ENCODE measurements at regions not wholly inside any gene's neighbourhood (a gene's known extent, or its start where the extent isn't known, plus 50 kb on each side); places are given as distances from the start of the nearest gene placed in this dataset.

DNA sequence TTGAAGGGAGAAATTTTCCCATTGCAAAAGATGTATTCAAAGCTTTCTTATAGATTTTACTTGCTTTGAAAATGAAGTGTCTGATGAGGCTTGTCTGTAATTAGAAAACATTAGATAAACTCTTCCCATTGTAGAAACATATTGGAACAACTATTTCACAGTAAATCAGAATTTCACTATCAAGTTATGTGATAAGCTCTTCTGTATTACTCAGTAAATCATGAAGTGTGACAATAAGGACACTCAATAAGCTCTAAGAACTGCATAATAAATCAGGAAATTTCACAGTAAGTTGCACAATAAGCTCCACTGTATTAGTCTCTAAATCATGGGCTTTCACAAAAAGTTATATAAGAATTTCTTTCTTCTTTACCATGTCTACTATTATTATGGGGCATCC, 1546.6 kb downstream of the SLITRK5 start:
- Histone ChIP-seq H3K9me3 (peaks cover 5 to 7% of the 10 kb centered on the region in 2 donors), H3K4me1 (no peaks in the 10 kb centered on the region), H3K27ac (no peak overlapping the region), H3K27me3 (no peaks in the 10 kb centered on the region), H3K4me3 (no peak overlapping the region), H3K36me3 (no peaks in the 10 kb centered on the region)
- TF ChIP-seq, protein P1, sequence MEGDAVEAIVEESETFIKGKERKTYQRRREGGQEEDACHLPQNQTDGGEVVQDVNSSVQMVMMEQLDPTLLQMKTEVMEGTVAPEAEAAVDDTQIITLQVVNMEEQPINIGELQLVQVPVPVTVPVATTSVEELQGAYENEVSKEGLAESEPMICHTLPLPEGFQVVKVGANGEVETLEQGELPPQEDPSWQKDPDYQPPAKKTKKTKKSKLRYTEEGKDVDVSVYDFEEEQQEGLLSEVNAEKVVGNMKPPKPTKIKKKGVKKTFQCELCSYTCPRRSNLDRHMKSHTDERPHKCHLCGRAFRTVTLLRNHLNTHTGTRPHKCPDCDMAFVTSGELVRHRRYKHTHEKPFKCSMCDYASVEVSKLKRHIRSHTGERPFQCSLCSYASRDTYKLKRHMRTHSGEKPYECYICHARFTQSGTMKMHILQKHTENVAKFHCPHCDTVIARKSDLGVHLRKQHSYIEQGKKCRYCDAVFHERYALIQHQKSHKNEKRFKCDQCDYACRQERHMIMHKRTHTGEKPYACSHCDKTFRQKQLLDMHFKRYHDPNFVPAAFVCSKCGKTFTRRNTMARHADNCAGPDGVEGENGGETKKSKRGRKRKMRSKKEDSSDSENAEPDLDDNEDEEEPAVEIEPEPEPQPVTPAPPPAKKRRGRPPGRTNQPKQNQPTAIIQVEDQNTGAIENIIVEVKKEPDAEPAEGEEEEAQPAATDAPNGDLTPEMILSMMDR (IDR thresholded peaks at IDR 0.05) = no peak
- no peak for DNase-seq (ENCODE audit: low spot score)

DNA sequence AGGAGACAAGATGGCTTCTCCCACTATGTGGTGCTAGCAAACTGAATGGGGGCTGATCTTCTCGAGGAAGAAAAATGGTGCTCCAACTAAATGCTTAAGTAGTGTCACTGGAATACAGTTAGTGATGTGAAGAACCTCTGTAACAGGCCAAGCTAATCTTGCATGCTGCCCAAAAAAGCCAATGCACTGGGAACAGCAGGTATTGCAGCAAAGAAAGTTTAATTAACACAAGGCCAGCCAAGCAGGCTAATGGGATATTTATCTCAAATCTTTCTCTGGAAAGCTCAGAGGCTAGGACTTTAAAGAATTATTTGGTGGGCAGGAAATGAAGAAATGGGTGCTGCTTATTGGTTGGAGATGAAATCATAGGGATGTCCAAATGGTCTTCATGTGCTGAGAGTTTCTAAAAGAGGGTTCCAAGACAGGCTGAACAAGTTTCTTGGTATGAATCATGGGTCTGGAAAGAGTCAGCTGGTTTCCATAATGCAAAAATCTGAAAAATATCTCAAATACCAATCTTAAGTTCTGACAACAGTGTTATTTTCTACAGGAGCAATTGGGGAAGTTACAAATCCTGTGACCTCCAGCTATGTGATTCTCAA, 1550.5 kb downstream of the SLITRK5 start:
- DNase-seq (ENCODE audit: low spot score) = no peak
- Histone ChIP-seq H3K9me3 (peaks cover 5 to 7% of the 10 kb centered on the region in 2 donors), H3K4me1 (no peaks in the 10 kb centered on the region), H3K27me3 (no peaks in the 10 kb centered on the region), H3K4me3 (no peak overlapping the region), H3K27ac (no peak overlapping the region), H3K36me3 (no peaks in the 10 kb centered on the region)
- TF ChIP-seq, protein P1 (IDR thresholded peaks at IDR 0.05) = no peak

DNA sequence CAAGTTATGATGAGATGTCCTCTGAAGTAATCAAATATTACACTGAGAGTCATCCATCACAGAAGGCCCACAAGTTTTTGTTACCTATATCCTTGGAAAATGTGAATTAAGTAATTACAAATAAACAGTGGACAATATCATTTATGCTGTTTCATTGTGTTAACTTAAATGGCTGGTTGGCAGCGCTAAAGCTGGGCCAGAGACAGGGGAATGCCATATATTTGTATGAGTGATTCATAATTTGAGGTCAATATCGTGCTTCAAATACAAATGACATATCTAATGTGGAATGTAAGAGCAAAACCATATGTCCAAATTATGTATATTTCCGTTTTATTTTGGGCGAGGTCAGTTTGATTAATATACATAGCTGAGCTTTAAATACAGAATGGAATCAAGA, 1556.2 kb downstream of the SLITRK5 start:
- no peak overlapping the region for H3K4me3 ChIP-seq
- no peaks in the 10 kb centered on the region for H3K27me3 ChIP-seq
- no peaks in the 10 kb centered on the region for H3K4me1 ChIP-seq
- DNase-seq (ENCODE audit: low spot score) = no peak
- no peaks in the 10 kb centered on the region for H3K36me3 ChIP-seq
- TF ChIP-seq, protein P1 (IDR thresholded peaks at IDR 0.05) = no peak
- H3K9me3 ChIP-seq = no peaks in the 10 kb centered on the region
- H3K27ac ChIP-seq = no peak overlapping the region

DNA sequence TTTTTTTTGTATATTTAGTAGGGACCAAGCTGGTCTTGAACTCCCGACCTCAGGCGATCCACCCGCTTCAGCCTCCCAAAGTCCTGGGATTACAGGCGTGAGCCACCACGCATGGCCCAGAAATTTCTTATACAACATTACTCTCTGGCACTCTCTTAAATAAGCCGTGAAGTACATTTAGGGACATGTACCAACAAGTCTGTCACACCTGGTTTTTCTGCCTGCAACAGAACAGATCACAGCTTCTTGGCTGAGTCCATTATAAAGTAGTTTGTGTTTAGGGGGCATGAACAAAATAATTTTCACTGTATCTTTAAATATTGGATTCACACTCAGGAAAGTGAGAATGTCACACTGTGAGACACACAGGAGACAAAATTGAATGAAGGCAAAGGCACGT, 1567.3 kb downstream of the SLITRK5 start:
- DNase-seq (ENCODE audit: low spot score) = no peak
- H3K4me1 ChIP-seq = no peaks in the 10 kb centered on the region
- H3K9me3 ChIP-seq = no peaks in the 10 kb centered on the region
- no peaks in the 10 kb centered on the region for H3K36me3 ChIP-seq
- no peaks in the 10 kb centered on the region for H3K27me3 ChIP-seq
- no peak overlapping the region for H3K4me3 ChIP-seq
- H3K27ac ChIP-seq = no peak overlapping the region
- TF ChIP-seq, protein P1 (IDR thresholded peaks at IDR 0.05) = no peak

DNA sequence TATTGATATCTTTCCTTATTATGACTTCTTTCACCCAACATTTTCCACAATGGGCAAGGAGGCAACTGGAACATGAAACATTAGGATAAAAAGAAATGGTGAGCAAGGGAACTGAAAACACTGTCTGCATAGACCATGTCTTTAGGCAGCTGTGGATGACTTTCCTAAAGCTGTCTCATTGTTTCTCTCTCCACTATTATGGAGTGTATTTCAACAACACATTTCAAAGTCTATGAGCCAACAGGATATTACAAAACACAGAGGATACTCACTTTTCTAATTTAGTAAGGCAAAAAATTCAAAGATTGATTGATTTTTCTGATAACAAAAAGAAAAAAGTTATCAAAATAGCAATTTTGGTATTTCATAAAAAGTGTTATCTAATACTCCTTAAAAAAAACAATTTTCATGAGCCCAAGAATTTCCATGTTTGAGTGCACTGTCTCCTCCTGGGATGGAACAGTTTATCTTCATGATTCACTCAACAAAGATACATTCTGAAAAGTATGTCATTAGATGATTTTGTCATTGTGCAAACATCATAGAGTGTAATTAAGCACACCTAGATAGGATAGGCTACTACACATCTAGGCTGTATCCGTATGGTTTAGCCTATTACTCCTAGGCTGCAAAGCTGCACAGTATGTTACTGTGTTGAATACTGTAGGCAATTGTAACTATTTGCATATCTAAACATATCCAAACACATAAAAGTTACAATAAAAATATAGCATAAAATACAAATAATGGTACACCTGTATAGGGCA, 1568.4 kb downstream of the SLITRK5 start:
- Histone ChIP-seq H3K27ac (no peak overlapping the region), H3K9me3 (no peaks in the 10 kb centered on the region), H3K27me3 (no peaks in the 10 kb centered on the region), H3K4me1 (no peaks in the 10 kb centered on the region), H3K36me3 (no peaks in the 10 kb centered on the region), H3K4me3 (no peak overlapping the region)
- no peak for DNase-seq (ENCODE audit: low spot score)
- TF ChIP-seq, protein P1 (IDR thresholded peaks at IDR 0.05) = no peak

Measured in right atrium auricular region (tissue), 2 donors.